PC-9 (cell line): ENCODE measurements at regions not wholly inside any gene's neighbourhood (a gene's known extent, or its start where the extent isn't known, plus 50 kb on each side); places are given as distances from the start of the nearest gene placed in this dataset.
"Not testable (repeated sequence)": the region's sequence is repeated elsewhere in the genome, so short reads cannot be mapped to it uniquely, and the experiment has no call there.

Experiments
- BruUV-seq: library from RNA; stranded (reverse); fragments of 400-500 nt; replicated peaks from 2 replicates; lab custom pipeline; 2021; lab: Mats Ljungman, UMichigan
- CTCF ChIA-PET: fragments of 300-600 bp; sonication (Branson Sonifier 250); formaldehyde crosslinking; loops from one replicate; lab custom pipeline; 2022; ENCODE audit warnings: antibody characterized with exemption; lab: Charles Lee
- POLR2A ChIA-PET: fragments of 300-600 bp; sonication (Branson Sonifier 250); formaldehyde crosslinking; loops from one replicate; lab custom pipeline; 2022; ENCODE audit warnings: antibody characterized with exemption; ENCODE audit not compliant: unreplicated experiment; lab: Charles Lee
- DNase-seq, 2 experiments: peaks; one replicate each; pipeline versions ENCODE4 v3.0.0 to v3.0.0-alpha.2; 2015 to 2022; ENCODE audit warnings: mixed read lengths in 1 of 2
- H2AFZ ChIP-seq: fragments of 200-600 bp; sonication (generic); 2 replicates; pipeline ENCODE4 v1.8.1; 2017; ENCODE audit warnings: antibody characterized with exemption
- H3F3A ChIP-seq: fragments of 200-600 bp; sonication (generic); 2 replicates; pipeline ENCODE4 v1.8.1; 2017; ENCODE audit warnings: antibody characterized with exemption, mild to moderate bottlenecking, low read depth; ENCODE audit not compliant: insufficient read depth
- H3K27ac ChIP-seq: fragments of 200-600 bp; sonication (generic); 2 replicates; pipeline ENCODE4 v1.6.1; 2016; ENCODE audit warnings: mixed run types
- H3K27me3 ChIP-seq: fragments of 200-600 bp; sonication (generic); 2 replicates; pipeline ENCODE4 v1.6.1; 2016; ENCODE audit warnings: low read depth, mixed run types; ENCODE audit not compliant: insufficient read depth
- H3K36me3 ChIP-seq: fragments of 200-600 bp; sonication (generic); 2 replicates; pipeline ENCODE4 v1.6.1; 2016; ENCODE audit warnings: low read depth, mixed run types
- H3K4me1 ChIP-seq: fragments of 200-600 bp; sonication (generic); replicated peaks from 2 replicates; pipeline ENCODE4 v1.6.1; 2016; ENCODE audit warnings: mixed run types; ENCODE audit not compliant: insufficient read depth
- H3K4me2 ChIP-seq: fragments of 200-600 bp; sonication (generic); 2 replicates; pipeline ENCODE4 v1.6.1; 2017; ENCODE audit warnings: mixed run types
- H3K4me3 ChIP-seq: fragments of 200-600 bp; sonication (generic); 2 replicates; pipeline ENCODE4 v1.6.1; 2016; ENCODE audit warnings: mixed run types
- H3K79me2 ChIP-seq: fragments of 200-600 bp; sonication (generic); 2 replicates; pipeline ENCODE4 v1.6.1; 2017; ENCODE audit warnings: low read depth, mixed run types
- H3K9me2 ChIP-seq: fragments of 200-600 bp; sonication (generic); 2 replicates; pipeline ENCODE4 v1.8.1; 2017; ENCODE audit warnings: mild to moderate bottlenecking; ENCODE audit not compliant: insufficient read depth
- H3K9me3 ChIP-seq: fragments of 200-600 bp; sonication (generic); 2 replicates; pipeline ENCODE4 v1.8.1; 2016; ENCODE audit warnings: low read depth; ENCODE audit not compliant: insufficient read depth
- H4K20me1 ChIP-seq: fragments of 200-600 bp; sonication (generic); 2 replicates; pipeline ENCODE4 v1.8.1; 2017; ENCODE audit not compliant: insufficient read depth
- CTCF ChIP-seq: fragments of 200-600 bp; sonication (generic); conservative IDR thresholded peaks from 2 replicates; pipeline ENCODE4 v1.6.1; 2017; ENCODE audit warnings: mixed run types, antibody characterized with exemption, mild to moderate bottlenecking, moderate library complexity
- EZH2 ChIP-seq: fragments of 200-600 bp; sonication (generic); IDR thresholded peaks from 2 replicates; pipeline ENCODE4 v1.8.0; 2017; ENCODE audit warnings: antibody characterized with exemption, low read depth
- intact Hi-C: fragments of 100-400 bp; cut with micrococcal nuclease; formaldehyde crosslinking; loops from one replicate; pipeline ENCODE4 v1.10.0; 2022; ENCODE audit not compliant: unreplicated experiment

- POLR2A ChIA-PET = no interaction called here
- Histone ChIP-seq H3K4me2 (no peak overlapping the region), H3K9me2 (no peaks in the 10 kb centered on the region; the same call in 1 of the 2 replicates), H3K4me3 (no peak overlapping the region), H3K9me3 (peaks cover 9% of the 10 kb centered on the region; the same call in 1 of the 2 replicates), H3F3A (no peaks in the 10 kb centered on the region), H4K20me1 (no peaks in the 10 kb centered on the region), H3K79me2 (no peaks in the 10 kb centered on the region), H3K36me3 (no peaks in the 10 kb centered on the region), H3K27ac (no peak overlapping the region), H3K4me1 (no peaks in the 10 kb centered on the region), H2AFZ (peak overlapping the region; percentile 56; the same call in 1 of the 2 replicates), H3K27me3 (no peaks in the 10 kb centered on the region)
- CTCF ChIA-PET = no interaction called here
- TF ChIP-seq EZH2 = no peak
- intact Hi-C loops = no loop called here
- no peak for DNase-seq
- BruUV-seq = no TSS peak
Measured at GRCh38 chr3:96480881-96481280, 333.5 kb upstream of the EPHA6 start.

GRCh38 chr3:96483191-96483590 is 331.2 kb upstream of the EPHA6 start:
- DNase-seq, H3K4me2 ChIP-seq, intact Hi-C loops, H3K36me3 ChIP-seq, H3K27me3 ChIP-seq, H3K4me1 ChIP-seq, H3K9me3 ChIP-seq, H3K27ac ChIP-seq, POLR2A ChIA-PET, H3K79me2 ChIP-seq, H3F3A ChIP-seq, H4K20me1 ChIP-seq, BruUV-seq, H3K4me3 ChIP-seq, CTCF ChIA-PET, H2AFZ ChIP-seq, H3K9me2 ChIP-seq: not testable (repeated sequence)

- BruUV-seq = no TSS peak
- Histone ChIP-seq H3K36me3 (no peaks in the 10 kb centered on the region), H3K4me1 (no peaks in the 10 kb centered on the region), H3K9me3 (peaks cover 9% of the 10 kb centered on the region; the same call in 1 of the 2 replicates), H2AFZ (no peak overlapping the region), H3K4me3 (no peak overlapping the region), H4K20me1 (no peaks in the 10 kb centered on the region), H3K9me2 (no peaks in the 10 kb centered on the region; the same call in 1 of the 2 replicates), H3K27ac (no peak overlapping the region), H3K79me2 (no peaks in the 10 kb centered on the region), H3F3A (no peaks in the 10 kb centered on the region), H3K4me2 (no peak overlapping the region), H3K27me3 (no peaks in the 10 kb centered on the region)
- POLR2A ChIA-PET = no interaction called here
- intact Hi-C loops = no loop called here
- TF ChIP-seq CTCF = no peak
- no peak for TF ChIP-seq EZH2
- DNase-seq = no peak
- CTCF ChIA-PET = no interaction called here
Measured at GRCh38 chr3:96483781-96484180, 330.6 kb upstream of the EPHA6 start.

GRCh38 chr3:96488708-96489107 is 325.7 kb upstream of the EPHA6 start:
- POLR2A ChIA-PET = no interaction called here
- Histone ChIP-seq H3K9me3 (no peaks in the 10 kb centered on the region), H3K36me3 (no peaks in the 10 kb centered on the region), H3K4me2 (no peak overlapping the region), H3K9me2 (no peaks in the 10 kb centered on the region), H3K79me2 (no peaks in the 10 kb centered on the region), H3K27ac (no peak overlapping the region), H4K20me1 (no peaks in the 10 kb centered on the region), H3K27me3 (no peaks in the 10 kb centered on the region), H3K4me1 (no peaks in the 10 kb centered on the region), H3K4me3 (no peak overlapping the region), H3F3A (no peaks in the 10 kb centered on the region), H2AFZ (no peak overlapping the region)
- no peak for DNase-seq
- TF ChIP-seq CTCF (no peak), EZH2 (no peak)
- no TSS peak for BruUV-seq
- intact Hi-C loops = no loop called here
- CTCF ChIA-PET = no interaction called here
